Neural cell (in vitro differentiated cells): ENCODE measurements at regions not wholly inside any gene's neighbourhood (a gene's known extent, or its start where the extent isn't known, plus 50 kb on each side); places are given as distances from the start of the nearest gene placed in this dataset.

Source experiments
- EP300 ChIP-seq: fragments of 450-650 bp; conservative IDR thresholded peaks from 2 replicates; pipeline ENCODE4 v1.6.1; 2014; ENCODE audit warnings: antibody characterized with exemption, mild to moderate bottlenecking, moderate library complexity; ENCODE audit not compliant: poor library complexity, severe bottlenecking
- EZH2 ChIP-seq: fragments of 200-600, 300-800 bp; shearing (Covaris generic), sonication (generic); IDR thresholded peaks from 2 replicates; pipeline ENCODE4 v1.6.1; 2014; ENCODE audit warnings: antibody characterized with exemption, low read length, borderline replicate concordance, mild to moderate bottlenecking; ENCODE audit not compliant: insufficient read depth, poor library complexity, severe bottlenecking
- POLR2AphosphoS5 ChIP-seq: IDR thresholded peaks from 2 replicates; pipeline ENCODE4 v1.6.1; 2012
- TAF1 ChIP-seq: IDR thresholded peaks from 2 replicates; pipeline ENCODE4 v1.6.1; 2012; ENCODE audit warnings: low read depth
- TF ChIP-seq, protein P1 (sequence below): fragments of 450-650 bp; IDR thresholded peaks from 2 replicates; pipeline ENCODE4 v1.5.1; 2014; ENCODE audit warnings: antibody characterized with exemption, mild to moderate bottlenecking, moderate library complexity; ENCODE audit not compliant: poor library complexity, severe bottlenecking
- TF ChIP-seq, protein P2 (sequence below): IDR thresholded peaks from 2 replicates; pipeline ENCODE4 v1.6.1; 2012; ENCODE audit warnings: borderline replicate concordance

DNA sequence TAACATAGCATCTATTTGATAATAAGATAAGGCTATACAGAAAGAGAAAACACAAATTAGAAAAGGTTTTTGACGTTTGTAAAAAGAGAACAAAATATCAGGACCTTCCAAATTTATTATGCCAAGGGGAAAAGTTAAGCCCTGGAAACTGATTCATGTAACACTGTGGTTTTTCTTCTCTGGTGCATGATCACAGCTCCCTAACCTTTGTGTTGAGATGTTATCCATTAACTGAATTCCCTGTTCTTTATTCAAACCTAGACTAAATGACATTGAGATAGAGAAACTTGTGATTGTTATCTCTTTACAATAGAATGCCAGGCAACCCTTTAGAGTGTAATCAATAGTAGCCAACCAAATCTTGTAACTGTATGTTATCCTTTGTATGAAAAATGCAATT lies 141.5 kb upstream of the NRG3 start:
- TF ChIP-seq EP300 = no peak
- no peak for TF ChIP-seq POLR2AphosphoS5
- no peak for TF ChIP-seq EZH2
- TF ChIP-seq, protein P1, sequence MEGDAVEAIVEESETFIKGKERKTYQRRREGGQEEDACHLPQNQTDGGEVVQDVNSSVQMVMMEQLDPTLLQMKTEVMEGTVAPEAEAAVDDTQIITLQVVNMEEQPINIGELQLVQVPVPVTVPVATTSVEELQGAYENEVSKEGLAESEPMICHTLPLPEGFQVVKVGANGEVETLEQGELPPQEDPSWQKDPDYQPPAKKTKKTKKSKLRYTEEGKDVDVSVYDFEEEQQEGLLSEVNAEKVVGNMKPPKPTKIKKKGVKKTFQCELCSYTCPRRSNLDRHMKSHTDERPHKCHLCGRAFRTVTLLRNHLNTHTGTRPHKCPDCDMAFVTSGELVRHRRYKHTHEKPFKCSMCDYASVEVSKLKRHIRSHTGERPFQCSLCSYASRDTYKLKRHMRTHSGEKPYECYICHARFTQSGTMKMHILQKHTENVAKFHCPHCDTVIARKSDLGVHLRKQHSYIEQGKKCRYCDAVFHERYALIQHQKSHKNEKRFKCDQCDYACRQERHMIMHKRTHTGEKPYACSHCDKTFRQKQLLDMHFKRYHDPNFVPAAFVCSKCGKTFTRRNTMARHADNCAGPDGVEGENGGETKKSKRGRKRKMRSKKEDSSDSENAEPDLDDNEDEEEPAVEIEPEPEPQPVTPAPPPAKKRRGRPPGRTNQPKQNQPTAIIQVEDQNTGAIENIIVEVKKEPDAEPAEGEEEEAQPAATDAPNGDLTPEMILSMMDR = no peak
- TF ChIP-seq, protein P2, sequence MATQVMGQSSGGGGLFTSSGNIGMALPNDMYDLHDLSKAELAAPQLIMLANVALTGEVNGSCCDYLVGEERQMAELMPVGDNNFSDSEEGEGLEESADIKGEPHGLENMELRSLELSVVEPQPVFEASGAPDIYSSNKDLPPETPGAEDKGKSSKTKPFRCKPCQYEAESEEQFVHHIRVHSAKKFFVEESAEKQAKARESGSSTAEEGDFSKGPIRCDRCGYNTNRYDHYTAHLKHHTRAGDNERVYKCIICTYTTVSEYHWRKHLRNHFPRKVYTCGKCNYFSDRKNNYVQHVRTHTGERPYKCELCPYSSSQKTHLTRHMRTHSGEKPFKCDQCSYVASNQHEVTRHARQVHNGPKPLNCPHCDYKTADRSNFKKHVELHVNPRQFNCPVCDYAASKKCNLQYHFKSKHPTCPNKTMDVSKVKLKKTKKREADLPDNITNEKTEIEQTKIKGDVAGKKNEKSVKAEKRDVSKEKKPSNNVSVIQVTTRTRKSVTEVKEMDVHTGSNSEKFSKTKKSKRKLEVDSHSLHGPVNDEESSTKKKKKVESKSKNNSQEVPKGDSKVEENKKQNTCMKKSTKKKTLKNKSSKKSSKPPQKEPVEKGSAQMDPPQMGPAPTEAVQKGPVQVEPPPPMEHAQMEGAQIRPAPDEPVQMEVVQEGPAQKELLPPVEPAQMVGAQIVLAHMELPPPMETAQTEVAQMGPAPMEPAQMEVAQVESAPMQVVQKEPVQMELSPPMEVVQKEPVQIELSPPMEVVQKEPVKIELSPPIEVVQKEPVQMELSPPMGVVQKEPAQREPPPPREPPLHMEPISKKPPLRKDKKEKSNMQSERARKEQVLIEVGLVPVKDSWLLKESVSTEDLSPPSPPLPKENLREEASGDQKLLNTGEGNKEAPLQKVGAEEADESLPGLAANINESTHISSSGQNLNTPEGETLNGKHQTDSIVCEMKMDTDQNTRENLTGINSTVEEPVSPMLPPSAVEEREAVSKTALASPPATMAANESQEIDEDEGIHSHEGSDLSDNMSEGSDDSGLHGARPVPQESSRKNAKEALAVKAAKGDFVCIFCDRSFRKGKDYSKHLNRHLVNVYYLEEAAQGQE = no peak
- no peak for TF ChIP-seq TAF1
